ENCODE measurements at regions not wholly inside any gene's neighbourhood (a gene's known extent, or its start where the extent isn't known, plus 50 kb on each side); places are given as distances from the start of the nearest gene placed in this dataset.

GRCh38 chr7:127530148-127530547, 55.2 kb downstream of the GCC1 start:
- DNase-seq: no peak
- H3K9me2 ChIP-seq (replicated peaks; ENCODE audit: insufficient read depth, low read length): no peaks in the 10 kb centered on the region
- H4K20me1 ChIP-seq (ENCODE audit: insufficient read depth, low read depth, low read length): no peaks in the 10 kb centered on the region

GRCh38 chr7:127527561-127527960, 57.8 kb downstream of the GCC1 start:
- Histone ChIP-seq H3K9ac (ENCODE audit: low read length) (no peak overlapping the region), H3K4me1 (ENCODE audit: low read length) (no peaks in the 10 kb centered on the region), H2AFZ (ENCODE audit: low read length) (no peak overlapping the region), H4K20me1 (ENCODE audit: insufficient read depth, low read depth, low read length) (no peaks in the 10 kb centered on the region), H3K27ac (ENCODE audit: low read length) (no peak overlapping the region), H3K79me2 (ENCODE audit: low read length) (no peaks in the 10 kb centered on the region), H3K27me3 (ENCODE audit: low read length) (no peaks in the 10 kb centered on the region), H3K4me3 (ENCODE audit: low read length) (no peak overlapping the region), H3K9me2 (replicated peaks; ENCODE audit: insufficient read depth, low read length) (no peaks in the 10 kb centered on the region), H3K9me3 (ENCODE audit: low read length) (no peaks in the 10 kb centered on the region), H3K36me3 (ENCODE audit: insufficient read depth, low read length) (no peaks in the 10 kb centered on the region), H3K4me2 (ENCODE audit: low read depth, low read length, poor library complexity, severe bottlenecking) (no peak overlapping the region)
- no peak for DNase-seq

More at GRCh38 chr7:127530148-127530547, 55.2 kb downstream of the GCC1 start:
- H3K27me3 ChIP-seq (ENCODE audit: low read length): no peaks in the 10 kb centered on the region
- no peak overlapping the region for H3K9ac ChIP-seq (ENCODE audit: low read length)
- no peak overlapping the region for H3K27ac ChIP-seq (ENCODE audit: low read length)
- no peaks in the 10 kb centered on the region for H3K9me3 ChIP-seq (ENCODE audit: low read length)
- H3K4me2 ChIP-seq (ENCODE audit: low read depth, low read length, poor library complexity, severe bottlenecking): no peak overlapping the region
- H2AFZ ChIP-seq (ENCODE audit: low read length): no peak overlapping the region
- H3K4me1 ChIP-seq (ENCODE audit: low read length): no peaks in the 10 kb centered on the region
- no peak overlapping the region for H3K4me3 ChIP-seq (ENCODE audit: low read length)
- H3K79me2 ChIP-seq (ENCODE audit: low read length): no peaks in the 10 kb centered on the region
- H3K36me3 ChIP-seq (ENCODE audit: insufficient read depth, low read length): no peaks in the 10 kb centered on the region

GRCh38 chr7:127525866-127526480, 59.4 kb downstream of the GCC1 start:
- no peaks in the 10 kb centered on the region for H3K27me3 ChIP-seq (ENCODE audit: low read length)
- H3K4me1 ChIP-seq (ENCODE audit: low read length): no peaks in the 10 kb centered on the region
- H3K27ac ChIP-seq (ENCODE audit: low read length): no peak overlapping the region
- H4K20me1 ChIP-seq (ENCODE audit: insufficient read depth, low read depth, low read length): no peaks in the 10 kb centered on the region
- no peak overlapping the region for H3K4me3 ChIP-seq (ENCODE audit: low read length)
- H3K9me3 ChIP-seq (ENCODE audit: low read length): no peaks in the 10 kb centered on the region
- H2AFZ ChIP-seq (ENCODE audit: low read length): no peak overlapping the region
- no peak for DNase-seq
- H3K36me3 ChIP-seq (ENCODE audit: insufficient read depth, low read length): no peaks in the 10 kb centered on the region
- no peaks in the 10 kb centered on the region for H3K79me2 ChIP-seq (ENCODE audit: low read length)
- H3K4me2 ChIP-seq (ENCODE audit: low read depth, low read length, poor library complexity, severe bottlenecking): no peak overlapping the region
- H3K9ac ChIP-seq (ENCODE audit: low read length): no peak overlapping the region
- H3K9me2 ChIP-seq (replicated peaks; ENCODE audit: insufficient read depth, low read length): no peaks in the 10 kb centered on the region

GRCh38 chr7:127516320-127516719, 69.1 kb downstream of the GCC1 start:
- Histone ChIP-seq H2AFZ (ENCODE audit: low read length) (no peak overlapping the region), H3K4me1 (ENCODE audit: low read length) (no peaks in the 10 kb centered on the region), H3K9me2 (replicated peaks; ENCODE audit: insufficient read depth, low read length) (no peaks in the 10 kb centered on the region), H3K9ac (ENCODE audit: low read length) (no peak overlapping the region), H3K27ac (ENCODE audit: low read length) (no peak overlapping the region), H3K9me3 (ENCODE audit: low read length) (no peaks in the 10 kb centered on the region), H3K27me3 (ENCODE audit: low read length) (no peaks in the 10 kb centered on the region), H3K4me2 (ENCODE audit: low read depth, low read length, poor library complexity, severe bottlenecking) (no peak overlapping the region), H3K79me2 (ENCODE audit: low read length) (no peaks in the 10 kb centered on the region), H3K4me3 (ENCODE audit: low read length) (no peak overlapping the region), H4K20me1 (ENCODE audit: insufficient read depth, low read depth, low read length) (no peaks in the 10 kb centered on the region), H3K36me3 (ENCODE audit: insufficient read depth, low read length) (no peaks in the 10 kb centered on the region)
- no peak for DNase-seq

- H3K9me2 ChIP-seq (replicated peaks; ENCODE audit: insufficient read depth, low read length): no peaks in the 10 kb centered on the region
- H3K79me2 ChIP-seq (ENCODE audit: low read length): no peaks in the 10 kb centered on the region
- no peak overlapping the region for H3K9ac ChIP-seq (ENCODE audit: low read length)
- H3K4me1 ChIP-seq (ENCODE audit: low read length): no peaks in the 10 kb centered on the region
- H3K27me3 ChIP-seq (ENCODE audit: low read length): no peaks in the 10 kb centered on the region
- H3K4me2 ChIP-seq (ENCODE audit: low read depth, low read length, poor library complexity, severe bottlenecking): no peak overlapping the region
- no peak overlapping the region for H3K27ac ChIP-seq (ENCODE audit: low read length)
- DNase-seq: peak; percentile 62
- H2AFZ ChIP-seq (ENCODE audit: low read length): no peak overlapping the region
- no peaks in the 10 kb centered on the region for H3K36me3 ChIP-seq (ENCODE audit: insufficient read depth, low read length)
- H3K9me3 ChIP-seq (ENCODE audit: low read length): no peaks in the 10 kb centered on the region
- no peaks in the 10 kb centered on the region for H4K20me1 ChIP-seq (ENCODE audit: insufficient read depth, low read depth, low read length)
- H3K4me3 ChIP-seq (ENCODE audit: low read length): no peak overlapping the region
Observed at GRCh38 chr7:127514499-127514898, 70.9 kb downstream of the GCC1 start.

- no peak overlapping the region for H3K4me2 ChIP-seq (ENCODE audit: low read depth, low read length, poor library complexity, severe bottlenecking)
- no peak overlapping the region for H2AFZ ChIP-seq (ENCODE audit: low read length)
- H3K4me1 ChIP-seq (ENCODE audit: low read length): no peaks in the 10 kb centered on the region
- no peaks in the 10 kb centered on the region for H3K9me3 ChIP-seq (ENCODE audit: low read length)
- H4K20me1 ChIP-seq (ENCODE audit: insufficient read depth, low read depth, low read length): no peaks in the 10 kb centered on the region
- no peaks in the 10 kb centered on the region for H3K79me2 ChIP-seq (ENCODE audit: low read length)
- H3K9me2 ChIP-seq (replicated peaks; ENCODE audit: insufficient read depth, low read length): no peaks in the 10 kb centered on the region
- no peaks in the 10 kb centered on the region for H3K27me3 ChIP-seq (ENCODE audit: low read length)
- H3K4me3 ChIP-seq (ENCODE audit: low read length): no peak overlapping the region
- DNase-seq: no peak
- no peaks in the 10 kb centered on the region for H3K36me3 ChIP-seq (ENCODE audit: insufficient read depth, low read length)
- no peak overlapping the region for H3K9ac ChIP-seq (ENCODE audit: low read length)
- H3K27ac ChIP-seq (ENCODE audit: low read length): no peak overlapping the region
Observed at GRCh38 chr7:127513311-127513710, 72.1 kb downstream of the GCC1 start.

GRCh38 chr7:127512663-127513062, 72.7 kb downstream of the GCC1 start:
- Histone ChIP-seq H4K20me1 (ENCODE audit: insufficient read depth, low read depth, low read length) (no peaks in the 10 kb centered on the region), H2AFZ (ENCODE audit: low read length) (no peak overlapping the region), H3K9me2 (replicated peaks; ENCODE audit: insufficient read depth, low read length) (no peaks in the 10 kb centered on the region), H3K27ac (ENCODE audit: low read length) (no peak overlapping the region), H3K36me3 (ENCODE audit: insufficient read depth, low read length) (no peaks in the 10 kb centered on the region), H3K79me2 (ENCODE audit: low read length) (no peaks in the 10 kb centered on the region), H3K9ac (ENCODE audit: low read length) (no peak overlapping the region), H3K4me3 (ENCODE audit: low read length) (no peak overlapping the region), H3K9me3 (ENCODE audit: low read length) (no peaks in the 10 kb centered on the region), H3K27me3 (ENCODE audit: low read length) (no peaks in the 10 kb centered on the region), H3K4me1 (ENCODE audit: low read length) (no peaks in the 10 kb centered on the region), H3K4me2 (ENCODE audit: low read depth, low read length, poor library complexity, severe bottlenecking) (no peak overlapping the region)
- no peak for DNase-seq

- Histone ChIP-seq H3K36me3 (ENCODE audit: insufficient read depth, low read length) (no peaks in the 10 kb centered on the region), H3K9me3 (ENCODE audit: low read length) (no peaks in the 10 kb centered on the region), H3K27me3 (ENCODE audit: low read length) (no peaks in the 10 kb centered on the region), H3K4me1 (ENCODE audit: low read length) (no peaks in the 10 kb centered on the region), H4K20me1 (ENCODE audit: insufficient read depth, low read depth, low read length) (no peaks in the 10 kb centered on the region), H3K9me2 (replicated peaks; ENCODE audit: insufficient read depth, low read length) (no peaks in the 10 kb centered on the region), H3K79me2 (ENCODE audit: low read length) (no peaks in the 10 kb centered on the region), H3K27ac (ENCODE audit: low read length) (no peak overlapping the region), H2AFZ (ENCODE audit: low read length) (no peak overlapping the region), H3K4me3 (ENCODE audit: low read length) (no peak overlapping the region), H3K4me2 (ENCODE audit: low read depth, low read length, poor library complexity, severe bottlenecking) (no peak overlapping the region), H3K9ac (ENCODE audit: low read length) (no peak overlapping the region)
- DNase-seq: peak; percentile 69
Observed at GRCh38 chr7:127504715-127505114, 80.7 kb downstream of the GCC1 start.

- Histone ChIP-seq H2AFZ (ENCODE audit: low read length) (no peak overlapping the region), H3K27me3 (ENCODE audit: low read length) (no peaks in the 10 kb centered on the region)
- no peak for DNase-seq
Observed at GRCh38 chr7:127501817-127502216, 83.6 kb downstream of the GCC1 start.

More at GRCh38 chr7:127501817-127502216, 83.6 kb downstream of the GCC1 start:
- Histone ChIP-seq H3K4me3 (ENCODE audit: low read length) (no peak overlapping the region), H3K9me2 (replicated peaks; ENCODE audit: insufficient read depth, low read length) (no peaks in the 10 kb centered on the region), H3K79me2 (ENCODE audit: low read length) (no peaks in the 10 kb centered on the region), H3K27ac (ENCODE audit: low read length) (no peak overlapping the region), H3K4me1 (ENCODE audit: low read length) (no peaks in the 10 kb centered on the region), H3K4me2 (ENCODE audit: low read depth, low read length, poor library complexity, severe bottlenecking) (no peak overlapping the region), H4K20me1 (ENCODE audit: insufficient read depth, low read depth, low read length) (no peaks in the 10 kb centered on the region), H3K36me3 (ENCODE audit: insufficient read depth, low read length) (no peaks in the 10 kb centered on the region), H3K9ac (ENCODE audit: low read length) (no peak overlapping the region), H3K9me3 (ENCODE audit: low read length) (no peaks in the 10 kb centered on the region)

All from Karpas-422 (cell line).